CD1c-positive myeloid dendritic cell (primary cell): ENCODE measurements at regions not wholly inside any gene's neighbourhood (a gene's known extent, or its start where the extent isn't known, plus 50 kb on each side); places are given as distances from the start of the nearest gene placed in this dataset.

Source experiments
- DNase-seq: peaks from one replicate; pipeline ENCODE4 v3.0.0-alpha.2; 2016; ENCODE audit errors: extremely low spot score

GRCh38 chr11:92865352-92865751 lies 104.1 kb upstream of the MTNR1B start:
- DNase-seq = no peak

- DNase-seq = no peak
Observed at GRCh38 chr11:92866679-92867282, 102.7 kb upstream of the MTNR1B start.

- DNase-seq = no peak
Observed at GRCh38 chr11:92867913-92868619, 101.4 kb upstream of the MTNR1B start.

- no peak for DNase-seq
Observed at GRCh38 chr11:92869716-92870115, 99.7 kb upstream of the MTNR1B start.

- no peak for DNase-seq
Observed at GRCh38 chr11:92870196-92870832, 99.1 kb upstream of the MTNR1B start.

GRCh38 chr11:92873551-92873950 lies 95.9 kb upstream of the MTNR1B start:
- no peak for DNase-seq

GRCh38 chr11:92875473-92875872 lies 94.0 kb upstream of the MTNR1B start:
- DNase-seq = no peak

GRCh38 chr11:92879086-92879485 lies 90.4 kb upstream of the MTNR1B start:
- no peak for DNase-seq

GRCh38 chr11:92880381-92880780 lies 89.1 kb upstream of the MTNR1B start:
- DNase-seq = no peak

GRCh38 chr11:92881940-92882450 lies 87.5 kb upstream of the MTNR1B start:
- DNase-seq = no peak

GRCh38 chr11:92882828-92883611 lies 86.4 kb upstream of the MTNR1B start:
- no peak for DNase-seq

GRCh38 chr11:92885600-92885999 lies 83.9 kb upstream of the MTNR1B start:
- no peak for DNase-seq

GRCh38 chr11:92886243-92886905 lies 83.1 kb upstream of the MTNR1B start:
- DNase-seq = peak; percentile 37

GRCh38 chr11:92888696-92889095 lies 80.8 kb upstream of the MTNR1B start:
- DNase-seq = no peak

GRCh38 chr11:92890846-92891245 lies 78.6 kb upstream of the MTNR1B start:
- no peak for DNase-seq

GRCh38 chr11:92892802-92893684 lies 76.4 kb upstream of the MTNR1B start:
- no peak for DNase-seq

GRCh38 chr11:92894197-92894596 lies 75.3 kb upstream of the MTNR1B start:
- DNase-seq = no peak

- DNase-seq = no peak
Observed at GRCh38 chr11:92897487-92897886, 72.0 kb upstream of the MTNR1B start.

GRCh38 chr11:92902417-92902816 lies 67.0 kb upstream of the MTNR1B start:
- no peak for DNase-seq

GRCh38 chr11:92907671-92908070 lies 61.8 kb upstream of the MTNR1B start:
- no peak for DNase-seq

GRCh38 chr11:92909214-92909613 lies 60.2 kb upstream of the MTNR1B start:
- no peak for DNase-seq
